ENCODE measurements at regions not wholly inside any gene's neighbourhood (a gene's known extent, or its start where the extent isn't known, plus 50 kb on each side); places are given as distances from the start of the nearest gene placed in this dataset.
A peak's percentile ranks its signal among the peaks of the same experiment; 100 is the strongest.
"Not testable (repeated sequence)": the region's sequence is repeated elsewhere in the genome, so short reads cannot be mapped to it uniquely, and the experiment has no call there.

GRCh38 chr12:42716491-42716891 is 126.9 kb upstream of the PRICKLE1 start:
- H3K27ac ChIP-seq, result no peak overlapping the region
- H3K9me3 ChIP-seq (ENCODE audit: low read depth, low read length), result no peaks in the 10 kb centered on the region
- DNase-seq (ENCODE audit: low read depth, low spot score), result no peak
- no peak overlapping the region for H3K9ac ChIP-seq (ENCODE audit: insufficient read length)
- no peaks in the 10 kb centered on the region for H3K36me3 ChIP-seq (ENCODE audit: insufficient read depth, low read length)
- H3K4me3 ChIP-seq, result no peak overlapping the region
- TF ChIP-seq POLR2AphosphoS5 (IDR thresholded peaks at IDR 0.05; ENCODE audit: borderline replicate concordance, low read depth, low read length) (no peak), EZH2 (IDR thresholded peaks at IDR 0.05) (no peak), FOXP2 (optimal IDR thresholded peaks at IDR 0.05; ENCODE audit: control extremely low read depth, extremely low read length, insufficient read depth) (no peak)

- not testable (repeated sequence) for H3K9me3 ChIP-seq (ENCODE audit: low read depth, low read length); H3K9ac ChIP-seq (ENCODE audit: insufficient read length); H3K4me3 ChIP-seq; H3K36me3 ChIP-seq (ENCODE audit: insufficient read depth, low read length); DNase-seq (ENCODE audit: low read depth, low spot score); H3K27ac ChIP-seq
Measured at GRCh38 chr12:42713566-42713965, 124.0 kb upstream of the PRICKLE1 start.

- not testable (repeated sequence) for H3K27ac ChIP-seq; H3K36me3 ChIP-seq (ENCODE audit: insufficient read depth, low read length); H3K9me3 ChIP-seq (ENCODE audit: low read depth, low read length); DNase-seq (ENCODE audit: low read depth, low spot score); H3K9ac ChIP-seq (ENCODE audit: insufficient read length); H3K4me3 ChIP-seq
Measured at GRCh38 chr12:42708374-42708773, 118.8 kb upstream of the PRICKLE1 start.

GRCh38 chr12:42707312-42708226 is 118.0 kb upstream of the PRICKLE1 start:
- Histone ChIP-seq H3K9ac (ENCODE audit: insufficient read length) (no peak overlapping the region), H3K9me3 (ENCODE audit: low read depth, low read length) (no peaks in the 10 kb centered on the region), H3K4me3 (no peak overlapping the region; the same call in 1 of the 2 replicates), H3K36me3 (ENCODE audit: insufficient read depth, low read length) (no peaks in the 10 kb centered on the region), H3K27ac (no peak overlapping the region)
- DNase-seq (ENCODE audit: low read depth, low spot score), result no peak
- TF ChIP-seq POLR2AphosphoS5 (IDR thresholded peaks at IDR 0.05; ENCODE audit: borderline replicate concordance, low read depth, low read length) (no peak), EZH2 (IDR thresholded peaks at IDR 0.05) (no peak), FOXP2 (optimal IDR thresholded peaks at IDR 0.05; ENCODE audit: control extremely low read depth, extremely low read length, insufficient read depth) (no peak)

DNA sequence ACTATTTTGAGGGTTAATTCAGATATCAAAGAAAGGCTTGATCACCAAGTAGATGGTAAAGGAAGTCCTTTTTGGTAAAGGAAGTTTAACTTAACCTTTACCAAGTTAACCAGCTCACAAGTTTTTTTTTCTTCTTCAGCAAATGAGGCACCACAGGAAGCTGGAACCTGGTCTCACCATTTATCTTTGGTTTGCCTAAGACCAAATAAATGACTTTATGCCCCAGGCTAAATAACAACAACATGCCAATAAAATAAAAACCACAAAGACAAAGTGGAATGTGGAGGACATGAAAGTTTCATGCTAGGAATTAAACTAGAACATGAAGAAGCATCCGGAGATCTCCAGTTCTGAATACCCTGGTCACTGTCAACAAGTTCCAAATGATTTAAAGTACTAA is 116.8 kb upstream of the PRICKLE1 start:
- H3K9ac ChIP-seq (ENCODE audit: insufficient read length), result no peak overlapping the region
- H3K4me3 ChIP-seq, result peak overlapping the region; percentile 47; the same call in 1 of the 2 replicates
- no peaks in the 10 kb centered on the region for H3K36me3 ChIP-seq (ENCODE audit: insufficient read depth, low read length)
- DNase-seq (ENCODE audit: low read depth, low spot score), result no peak
- H3K9me3 ChIP-seq (ENCODE audit: low read depth, low read length), result no peaks in the 10 kb centered on the region
- H3K27ac ChIP-seq, result no peak overlapping the region
- no peak for TF ChIP-seq FOXP2 (optimal IDR thresholded peaks at IDR 0.05; ENCODE audit: control extremely low read depth, extremely low read length, insufficient read depth)
- no peak for TF ChIP-seq EZH2 (IDR thresholded peaks at IDR 0.05)
- no peak for TF ChIP-seq POLR2AphosphoS5 (IDR thresholded peaks at IDR 0.05; ENCODE audit: borderline replicate concordance, low read depth, low read length)

DNA sequence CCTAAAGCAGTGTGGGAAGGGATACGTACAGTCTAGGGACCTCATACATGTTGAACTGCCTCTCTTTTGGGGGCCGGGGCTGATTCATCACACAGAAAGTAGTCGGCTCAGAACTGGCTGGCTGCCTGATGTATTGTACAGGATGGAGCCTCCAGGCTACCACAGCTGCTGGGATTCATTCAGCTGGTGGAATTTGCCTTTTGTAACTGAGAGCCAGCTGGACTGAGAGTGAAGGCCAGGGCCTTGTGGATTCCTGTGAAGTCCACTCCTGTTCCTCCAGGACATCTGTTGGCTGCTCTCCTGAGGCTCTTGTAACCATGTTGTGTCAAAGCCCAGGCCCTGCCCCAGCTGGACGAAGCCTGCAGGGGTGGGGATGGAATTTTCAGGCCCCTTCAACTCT is 116.3 kb upstream of the PRICKLE1 start:
- Histone ChIP-seq H3K4me3 (no peak overlapping the region; the same call in 1 of the 2 replicates), H3K36me3 (ENCODE audit: insufficient read depth, low read length) (no peaks in the 10 kb centered on the region), H3K27ac (no peak overlapping the region), H3K9me3 (ENCODE audit: low read depth, low read length) (no peaks in the 10 kb centered on the region), H3K9ac (ENCODE audit: insufficient read length) (no peak overlapping the region)
- no peak for TF ChIP-seq FOXP2 (optimal IDR thresholded peaks at IDR 0.05; ENCODE audit: control extremely low read depth, extremely low read length, insufficient read depth)
- no peak for DNase-seq (ENCODE audit: low read depth, low spot score)

- no peaks in the 10 kb centered on the region for H3K36me3 ChIP-seq (ENCODE audit: insufficient read depth, low read length)
- TF ChIP-seq EZH2 (IDR thresholded peaks at IDR 0.05), result no peak
- TF ChIP-seq FOXP2 (optimal IDR thresholded peaks at IDR 0.05; ENCODE audit: control extremely low read depth, extremely low read length, insufficient read depth), result no peak
- TF ChIP-seq POLR2AphosphoS5 (IDR thresholded peaks at IDR 0.05; ENCODE audit: borderline replicate concordance, low read depth, low read length), result no peak
- H3K27ac ChIP-seq, result no peak overlapping the region
- H3K9ac ChIP-seq (ENCODE audit: insufficient read length), result no peak overlapping the region
- H3K9me3 ChIP-seq (ENCODE audit: low read depth, low read length), result no peaks in the 10 kb centered on the region
- H3K4me3 ChIP-seq, result no peak overlapping the region
- DNase-seq (ENCODE audit: low read depth, low spot score), result no peak
Measured at GRCh38 chr12:42704810-42705401, 115.4 kb upstream of the PRICKLE1 start.

- DNase-seq (ENCODE audit: low read depth, low spot score), result no peak
- H3K36me3 ChIP-seq (ENCODE audit: insufficient read depth, low read length), result no peaks in the 10 kb centered on the region
- no peak overlapping the region for H3K9ac ChIP-seq (ENCODE audit: insufficient read length)
- no peak overlapping the region for H3K27ac ChIP-seq
- H3K9me3 ChIP-seq (ENCODE audit: low read depth, low read length), result no peaks in the 10 kb centered on the region
- no peak overlapping the region for H3K4me3 ChIP-seq
- TF ChIP-seq FOXP2 (optimal IDR thresholded peaks at IDR 0.05; ENCODE audit: control extremely low read depth, extremely low read length, insufficient read depth), result no peak
- TF ChIP-seq EZH2 (IDR thresholded peaks at IDR 0.05), result no peak
- TF ChIP-seq POLR2AphosphoS5 (IDR thresholded peaks at IDR 0.05; ENCODE audit: borderline replicate concordance, low read depth, low read length), result no peak
Measured at GRCh38 chr12:42704340-42704739, 114.8 kb upstream of the PRICKLE1 start.

DNA sequence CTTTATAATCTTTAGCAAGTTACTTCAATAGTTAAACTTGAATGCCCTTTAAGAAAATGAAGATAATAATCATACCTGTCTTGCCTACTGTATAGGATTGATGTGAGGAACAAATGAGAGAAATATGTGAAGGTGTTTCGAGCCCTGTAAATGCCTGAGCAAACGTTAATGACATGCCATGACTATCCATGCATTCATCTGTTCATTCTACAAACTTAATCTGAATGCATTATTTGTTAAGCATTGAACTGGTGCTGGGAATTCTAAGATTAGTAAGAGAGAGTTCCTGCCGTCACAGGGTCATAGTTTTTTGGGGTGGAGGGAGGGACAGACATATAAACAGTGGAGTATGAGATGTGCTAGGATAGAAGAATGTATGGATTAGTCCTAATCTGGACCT is 111.5 kb upstream of the PRICKLE1 start:
- TF ChIP-seq FOXP2 (optimal IDR thresholded peaks at IDR 0.05; ENCODE audit: control extremely low read depth, extremely low read length, insufficient read depth) (no peak), POLR2AphosphoS5 (IDR thresholded peaks at IDR 0.05; ENCODE audit: borderline replicate concordance, low read depth, low read length) (no peak), EZH2 (IDR thresholded peaks at IDR 0.05) (no peak)

More for the DNA sequence above, 111.5 kb upstream of the PRICKLE1 start:
- Histone ChIP-seq H3K36me3 (ENCODE audit: insufficient read depth, low read length) (no peaks in the 10 kb centered on the region), H3K27ac (no peak overlapping the region), H3K9me3 (ENCODE audit: low read depth, low read length) (no peaks in the 10 kb centered on the region), H3K4me3 (no peak overlapping the region), H3K9ac (ENCODE audit: insufficient read length) (no peak overlapping the region)
- no peak for DNase-seq (ENCODE audit: low read depth, low spot score)

All from SK-N-MC (cell line).